ENCODE measurements at regions not wholly inside any gene's neighbourhood (a gene's known extent, or its start where the extent isn't known, plus 50 kb on each side); places are given as distances from the start of the nearest gene placed in this dataset.

- ATAC-seq (peak; percentile 53; the same call in 1 of the 2 replicates), DNase-seq (ENCODE audit: low spot score) (no peak)
- TF ChIP-seq ZMAT4 (CRISPR knock-in tag; IDR thresholded peaks at IDR 0.05), result no peak
- TF ChIP-seq IRF2 (CRISPR knock-in tag; IDR thresholded peaks at IDR 0.05; ENCODE audit: borderline replicate concordance, low read depth), result no peak
- no peak for TF ChIP-seq CBFB (CRISPR knock-in tag; IDR thresholded peaks at IDR 0.05; ENCODE audit: low read depth)
- TF ChIP-seq NR2C2 (CRISPR knock-in tag; IDR thresholded peaks at IDR 0.05), result no peak
- TF ChIP-seq ZNF423 (CRISPR knock-in tag; IDR thresholded peaks at IDR 0.05), result no peak
- TF ChIP-seq ZNF138 (CRISPR knock-in tag; conservative IDR thresholded peaks at IDR 0.05), result no peak
- no peak for TF ChIP-seq NFE2L1 (CRISPR knock-in tag; IDR thresholded peaks at IDR 0.05)
- no peak for TF ChIP-seq ATF6 (CRISPR knock-in tag; IDR thresholded peaks at IDR 0.05)
- Mint-ChIP-seq H3K9me3 (peaks cover 7% of the 10 kb centered on the region), H3K36me3 (peaks cover 3% of the 10 kb centered on the region; the same call in 1 of the 2 replicates), H3K27ac (no peak overlapping the region), H3K4me1 (peaks cover 27% of the 10 kb centered on the region), H3K27me3 (ENCODE audit: low read depth) (no peaks in the 10 kb centered on the region), H3K4me3 (no peak overlapping the region)
- CTCF ChIA-PET, result interaction anchor here (0.6 to 1.5 kb wide), 12 partner anchors 10 to 351 kb away, joined by 3 to 10 read pairs (median 4); partner anchors contain the start of gene PLPPR4
- POLR2A ChIA-PET, result no interaction called here
Measured at GRCh38 chr1:99527078-99527477, 118.8 kb upstream of the PALMD start.

- CTCF ChIA-PET, result interaction anchor here (0.6 to 1.5 kb wide), 10 partner anchors 20 to 351 kb away, joined by 3 to 10 read pairs (median 4); partner anchors contain the start of gene PLPPR4
- no peak for ATAC-seq
- no peak overlapping the region for H3K4me3 Mint-ChIP-seq
- no peaks in the 10 kb centered on the region for H3K27me3 Mint-ChIP-seq (ENCODE audit: low read depth)
- TF ChIP-seq NR3C1 (CRISPR knock-in tag; conservative IDR thresholded peaks at IDR 0.05; ENCODE audit: low read depth), result no peak
- TF ChIP-seq CBFB (CRISPR knock-in tag; IDR thresholded peaks at IDR 0.05; ENCODE audit: low read depth), result no peak
- TF ChIP-seq ZNF232 (CRISPR knock-in tag; IDR thresholded peaks at IDR 0.05), result no peak
- TF ChIP-seq CREM (CRISPR knock-in tag; IDR thresholded peaks at IDR 0.05), result no peak
- no peak for TF ChIP-seq OVOL2 (CRISPR knock-in tag; IDR thresholded peaks at IDR 0.05; ENCODE audit: borderline replicate concordance)
- no peak for TF ChIP-seq MAX (CRISPR knock-in tag; IDR thresholded peaks at IDR 0.05)
- peaks cover 3% of the 10 kb centered on the region; the same call in 1 of the 2 replicates for H3K36me3 Mint-ChIP-seq
- H3K27ac Mint-ChIP-seq, result no peak overlapping the region
- H3K9me3 Mint-ChIP-seq, result peaks cover 6% of the 10 kb centered on the region
- H3K4me1 Mint-ChIP-seq, result peaks cover 31% of the 10 kb centered on the region
- POLR2A ChIA-PET, result no interaction called here
- DNase-seq (ENCODE audit: low spot score), result no peak
Measured at GRCh38 chr1:99527545-99527944, 118.4 kb upstream of the PALMD start.

- ATAC-seq, result peak; percentile 35; the same call in 1 of the 2 replicates
- DNase-seq (ENCODE audit: low spot score), result no peak
- peaks cover 6% of the 10 kb centered on the region for H3K9me3 Mint-ChIP-seq
- H3K36me3 Mint-ChIP-seq, result 0 out of 2 replicates have a peak, but pooled peaks cover 2% of the 10 kb centered on the region
- H3K4me1 Mint-ChIP-seq, result peaks cover 39% of the 10 kb centered on the region
- ChIA-PET POLR2A (no interaction called here), CTCF (no interaction called here)
- no peak overlapping the region for H3K27ac Mint-ChIP-seq
- H3K4me3 Mint-ChIP-seq, result no peak overlapping the region
- no peak for TF ChIP-seq TEAD1 (CRISPR knock-in tag; IDR thresholded peaks at IDR 0.05)
- no peak for TF ChIP-seq CREB1 (CRISPR knock-in tag; IDR thresholded peaks at IDR 0.05)
- no peak for TF ChIP-seq IRF2 (CRISPR knock-in tag; IDR thresholded peaks at IDR 0.05; ENCODE audit: borderline replicate concordance, low read depth)
- TF ChIP-seq EMX1 (CRISPR knock-in tag; IDR thresholded peaks at IDR 0.05), result no peak
- no peak for TF ChIP-seq ETV6 (CRISPR knock-in tag; IDR thresholded peaks at IDR 0.05)
- no peak for TF ChIP-seq TEAD4 (CRISPR knock-in tag; IDR thresholded peaks at IDR 0.05)
- TF ChIP-seq SMAD4 (CRISPR knock-in tag; IDR thresholded peaks at IDR 0.05), result no peak
- no peak for TF ChIP-seq ESRRA (CRISPR knock-in tag; IDR thresholded peaks at IDR 0.05; ENCODE audit: borderline replicate concordance)
- no peak for TF ChIP-seq JUN (CRISPR knock-in tag; IDR thresholded peaks at IDR 0.05)
- TF ChIP-seq ATF6 (CRISPR knock-in tag; IDR thresholded peaks at IDR 0.05), result no peak
- TF ChIP-seq ZNF138 (CRISPR knock-in tag; conservative IDR thresholded peaks at IDR 0.05), result no peak
- TF ChIP-seq ZNF317 (CRISPR knock-in tag; IDR thresholded peaks at IDR 0.05; ENCODE audit: borderline replicate concordance, low read depth), result no peak
- no peaks in the 10 kb centered on the region for H3K27me3 Mint-ChIP-seq (ENCODE audit: low read depth)
Measured at GRCh38 chr1:99529002-99529401, 116.9 kb upstream of the PALMD start.

Data from WTC11 (cell line).